NOMO-1 treated with DMSO at 0.1 percent for 48 hours (cell line): ENCODE measurements at regions not wholly inside any gene's neighbourhood (a gene's known extent, or its start where the extent isn't known, plus 50 kb on each side); places are given as distances from the start of the nearest gene placed in this dataset.
A peak's percentile ranks its signal among the peaks of the same experiment; 100 is the strongest.

Source experiments
- DNase-seq: peaks from one replicate; lab custom pipeline; 2025; ENCODE audit not compliant: unreplicated experiment; lab: John Stamatoyannopoulos, UW

DNA sequence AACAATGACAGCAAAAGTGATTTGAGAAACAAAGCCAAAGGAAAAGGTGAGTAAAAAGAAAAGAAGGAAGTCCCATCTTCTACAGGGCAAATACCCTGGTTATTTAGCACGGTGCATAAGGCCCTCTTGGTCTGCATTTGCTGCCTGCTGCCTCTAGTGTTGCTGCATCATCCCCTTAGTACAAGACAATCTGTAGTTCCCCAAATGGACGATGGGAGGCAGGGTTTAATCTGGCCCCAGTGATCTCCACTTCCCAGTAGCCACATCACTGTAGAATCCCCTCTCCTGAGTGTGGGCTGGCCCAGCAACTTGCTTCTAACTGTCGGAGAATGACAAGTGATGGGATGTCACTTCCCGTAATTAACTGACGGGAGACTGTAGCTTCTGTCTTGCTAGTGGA is 85.1 kb downstream of the CTAGE1 start:
- DNase-seq: peak; percentile 49

DNA sequence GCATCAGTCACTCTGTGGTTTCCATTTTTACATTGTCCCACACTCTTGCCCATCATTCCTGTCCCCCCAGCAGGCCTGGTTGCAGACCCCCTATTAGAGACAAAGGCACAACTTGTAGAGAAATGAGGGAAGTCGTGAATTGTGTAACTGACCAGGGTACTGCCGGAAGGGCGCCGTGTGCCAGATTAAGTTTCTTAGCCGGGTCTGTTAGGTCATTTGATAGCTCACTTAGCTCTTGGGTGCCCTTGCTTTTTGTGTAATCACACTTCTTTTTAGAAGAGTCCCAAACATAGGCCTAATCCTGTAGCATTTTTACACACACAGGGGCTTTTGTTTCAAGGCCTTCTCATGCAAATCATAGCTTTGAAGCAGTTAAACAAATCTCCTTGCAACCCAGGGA is 87.2 kb downstream of the CTAGE1 start:
- peak; percentile 10 for DNase-seq

- no peak for DNase-seq
Observed at GRCh38 chr18:22325396-22325795, 92.3 kb downstream of the CTAGE1 start.

DNA sequence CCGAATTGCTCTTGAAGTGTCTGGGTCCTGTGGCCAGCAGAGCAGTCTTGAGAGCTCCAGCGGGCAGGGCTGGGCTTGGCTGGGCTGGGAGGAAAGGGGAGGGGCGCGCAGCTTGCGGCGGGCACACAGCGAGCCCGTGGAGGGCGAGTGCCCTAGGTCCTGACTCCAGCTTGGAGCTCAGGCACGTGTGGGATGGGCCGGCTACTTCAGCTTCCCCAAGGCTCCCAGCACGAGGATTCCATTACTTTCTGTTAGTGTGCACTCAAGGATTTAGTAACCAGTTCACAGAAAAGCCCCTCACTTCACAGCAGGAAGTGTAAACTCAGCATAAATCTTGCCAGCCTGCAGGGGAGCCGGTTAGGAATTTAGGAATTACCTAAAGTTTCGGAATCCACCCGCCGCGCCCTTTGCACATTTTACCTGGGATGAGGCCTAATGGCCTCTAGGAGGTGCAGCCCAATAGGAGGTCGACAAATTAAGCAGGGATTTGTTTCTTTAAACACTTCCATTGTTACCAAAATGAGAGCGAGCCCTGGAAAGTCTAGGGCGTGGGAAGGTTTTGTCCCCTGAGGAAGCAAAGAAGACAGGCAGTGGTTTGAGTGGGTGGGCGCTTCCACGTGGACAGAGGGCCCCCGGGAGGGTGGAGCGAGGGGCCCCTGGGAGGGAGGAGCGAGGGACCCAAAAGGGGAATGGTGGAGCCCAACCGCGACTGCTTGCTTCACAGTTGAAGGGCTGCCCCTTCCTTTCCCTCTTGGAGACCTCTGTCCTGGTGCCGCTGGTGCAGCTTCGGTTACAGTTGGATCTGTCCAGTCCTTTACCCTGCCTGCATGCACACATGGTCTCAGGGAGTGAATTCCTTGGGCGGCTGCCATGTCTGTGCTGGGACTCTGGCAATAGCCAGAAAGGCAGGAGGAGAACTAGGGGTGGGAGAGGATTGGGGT is 93.3 kb downstream of the CTAGE1 start:
- DNase-seq: peak; percentile 86

DNA sequence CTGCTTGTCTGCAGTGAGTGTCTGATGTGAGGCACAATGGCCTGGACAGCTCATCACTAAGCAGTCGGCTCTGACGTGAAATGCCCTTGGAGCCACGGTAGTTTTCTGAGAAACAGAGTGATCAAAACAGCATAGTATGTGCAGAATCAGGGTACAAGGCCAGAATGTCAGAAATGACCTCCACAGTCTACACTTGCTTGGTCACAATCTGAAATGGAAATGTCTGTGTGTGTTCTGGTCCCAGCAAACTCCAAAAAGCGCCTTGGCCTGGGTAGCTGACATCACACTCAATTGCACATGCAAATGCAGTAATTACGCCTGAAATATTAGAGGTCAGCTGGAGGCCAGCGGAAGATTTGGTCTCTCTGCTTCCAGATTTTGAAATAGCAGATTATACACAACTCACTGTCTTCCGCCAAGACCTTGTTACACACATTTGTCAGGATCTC is 95.4 kb downstream of the CTAGE1 start:
- DNase-seq: peak; percentile 87

- DNase-seq: peak; percentile 64
Observed at GRCh38 chr18:22320771-22321170, 96.9 kb downstream of the CTAGE1 start.

GRCh38 chr18:22320155-22320554 is 97.6 kb downstream of the CTAGE1 start:
- DNase-seq: no peak

DNA sequence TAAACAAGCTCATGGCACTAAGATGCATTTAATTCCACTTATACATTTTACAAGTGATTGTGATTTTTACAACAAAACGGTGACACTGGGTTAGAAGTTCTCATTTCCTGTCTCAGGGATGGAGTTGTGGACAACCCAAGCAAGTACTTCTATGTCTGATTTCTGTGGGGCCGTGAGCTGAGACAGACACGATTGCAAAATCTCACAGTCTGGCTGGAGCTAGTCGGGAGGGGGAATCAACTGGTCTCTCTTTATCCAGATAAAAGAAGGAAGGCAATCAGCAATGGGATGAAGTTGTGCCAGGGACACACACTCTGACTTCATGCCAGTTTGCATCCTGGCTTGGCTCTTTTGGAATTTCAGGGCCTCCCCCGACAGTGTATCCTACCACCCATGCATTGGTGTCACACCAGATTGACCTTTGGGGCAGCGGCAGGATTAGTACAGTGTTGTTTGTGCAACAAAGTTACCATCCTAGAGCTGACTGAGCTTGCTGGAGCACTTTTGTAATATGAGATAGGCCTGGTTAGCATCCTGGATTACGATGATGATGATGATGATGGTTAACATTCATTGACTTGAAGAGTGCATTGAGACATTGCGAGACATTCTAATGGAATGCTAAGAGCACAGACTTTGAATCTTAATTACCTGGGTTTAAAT is 98.8 kb downstream of the CTAGE1 start:
- peak; percentile 37 for DNase-seq

GRCh38 chr18:22314420-22314819 is 103.3 kb downstream of the CTAGE1 start:
- DNase-seq: no peak

DNA sequence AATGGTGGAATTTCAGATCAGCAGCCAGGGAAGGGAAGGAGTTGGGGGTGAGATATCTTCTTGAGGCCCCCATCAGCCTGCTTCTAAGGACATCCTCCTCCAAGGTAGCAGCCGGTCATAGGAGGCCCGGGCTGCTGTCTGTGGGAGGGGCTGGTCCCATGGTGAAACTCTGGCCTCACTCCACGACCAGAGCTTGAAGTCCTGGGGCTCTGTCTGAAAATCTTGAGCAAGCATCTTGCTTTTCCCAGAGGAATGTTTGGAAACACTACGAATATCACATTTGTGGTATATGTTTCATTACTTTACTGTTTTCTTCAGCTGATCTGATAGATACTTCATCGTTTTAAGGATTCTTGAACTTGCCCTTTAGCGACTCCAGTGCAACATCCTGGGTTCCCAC is 103.7 kb downstream of the CTAGE1 start:
- no peak for DNase-seq

DNA sequence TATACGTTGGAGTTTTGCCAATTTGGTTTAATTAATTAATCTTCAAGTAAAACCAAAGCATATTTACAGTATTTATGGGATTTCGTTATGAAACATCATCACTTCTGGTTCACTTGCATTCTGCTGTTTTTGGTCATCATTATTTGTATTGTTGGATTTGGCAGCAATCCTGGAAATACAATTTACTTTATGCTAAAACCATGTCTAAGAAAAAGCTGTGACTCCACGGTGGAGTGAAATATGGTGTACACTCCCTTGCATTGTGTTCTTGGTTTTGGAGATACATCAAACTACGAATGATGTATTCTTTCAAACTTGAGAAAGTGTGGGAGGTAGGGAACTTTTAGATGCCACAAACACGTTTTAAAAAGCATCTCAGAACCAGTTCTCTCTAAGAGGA is 106.4 kb downstream of the CTAGE1 start:
- no peak for DNase-seq

DNA sequence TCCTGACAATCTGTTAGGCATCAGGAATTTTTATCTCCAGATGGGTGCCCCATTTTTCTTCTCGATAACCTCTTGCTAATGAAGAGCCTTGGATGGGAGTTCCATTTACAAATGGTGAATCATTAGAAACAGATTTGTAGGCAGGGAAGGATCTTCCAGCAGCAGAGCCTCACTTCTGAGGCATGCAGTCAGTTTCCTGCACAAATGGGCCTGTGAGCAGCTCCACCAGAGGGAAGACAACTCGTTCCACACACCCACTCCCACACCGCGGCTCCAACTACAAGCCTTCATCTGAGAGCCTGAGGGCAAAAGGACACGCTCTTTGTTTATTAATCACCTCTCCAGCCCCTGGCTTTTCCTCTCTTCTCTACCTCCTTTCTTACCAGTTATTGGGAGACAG is 108.5 kb downstream of the CTAGE1 start:
- DNase-seq: no peak

GRCh38 chr18:22307528-22307927 is 110.2 kb downstream of the CTAGE1 start:
- peak; percentile 83 for DNase-seq

GRCh38 chr18:22303927-22304326 is 113.8 kb downstream of the CTAGE1 start:
- DNase-seq: no peak

- peak; percentile 95 for DNase-seq
Observed at GRCh38 chr18:22302144-22302543, 115.6 kb downstream of the CTAGE1 start.

- peak; percentile 76 for DNase-seq
Observed at GRCh38 chr18:22300665-22301636, 116.8 kb downstream of the CTAGE1 start.

DNA sequence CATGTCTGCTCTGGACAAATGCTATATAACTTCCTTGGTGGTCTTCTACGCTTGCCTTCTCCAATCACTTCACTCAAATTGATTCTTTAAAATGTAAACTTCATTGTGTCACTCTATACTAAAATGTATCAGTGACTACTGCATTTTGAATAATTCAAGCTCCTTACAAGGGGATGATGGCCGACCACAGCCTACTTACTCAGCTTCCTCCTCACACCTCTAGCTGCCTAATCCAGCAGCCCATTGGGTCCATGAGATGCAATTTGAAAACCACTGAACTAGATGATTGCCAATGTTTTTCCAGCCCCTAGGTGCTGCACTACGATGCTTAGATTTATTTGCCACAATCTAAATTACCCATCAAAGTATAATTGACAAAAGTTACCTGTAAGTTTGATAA is 120.7 kb downstream of the CTAGE1 start:
- DNase-seq: no peak

DNA sequence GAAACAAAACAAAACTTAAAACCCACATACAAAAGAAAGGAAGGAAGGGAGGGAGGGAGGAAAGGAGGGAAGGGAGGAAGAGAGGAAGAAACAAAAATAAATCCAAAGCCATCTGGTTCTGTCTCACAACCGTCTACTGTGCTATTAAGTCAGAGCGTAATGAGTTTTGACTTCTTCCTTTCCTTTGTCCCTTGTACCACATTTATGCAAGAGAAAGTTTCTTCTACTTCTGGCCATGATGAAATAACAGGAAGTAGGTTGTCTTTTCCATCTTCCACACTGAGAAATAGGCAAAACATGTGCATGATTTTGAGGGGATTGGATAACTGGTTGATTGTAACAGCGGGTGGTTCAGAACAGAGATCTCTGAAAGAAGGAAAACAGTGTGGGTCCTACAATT is 121.4 kb downstream of the CTAGE1 start:
- peak; percentile 61 for DNase-seq

DNA sequence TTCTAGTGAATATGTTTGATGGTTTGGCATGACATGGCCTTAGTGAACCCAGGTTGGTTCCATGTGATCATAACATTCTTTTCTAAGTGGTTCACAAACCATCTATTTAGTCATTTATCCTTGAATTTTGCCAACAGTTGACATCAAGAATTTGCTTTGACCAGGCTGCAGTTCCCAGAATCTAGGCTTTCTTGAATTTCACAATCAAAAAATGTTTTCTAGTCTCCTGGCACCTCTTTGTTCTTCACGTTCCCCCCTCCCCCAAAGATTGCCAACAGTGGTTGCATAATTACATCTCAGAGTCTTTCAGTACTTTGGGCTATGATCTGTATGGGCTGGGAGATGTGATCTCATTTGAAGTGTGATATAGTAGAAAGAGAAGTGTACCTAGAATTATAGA is 124.0 kb downstream of the GATA6 start:
- DNase-seq: peak; percentile 16

DNA sequence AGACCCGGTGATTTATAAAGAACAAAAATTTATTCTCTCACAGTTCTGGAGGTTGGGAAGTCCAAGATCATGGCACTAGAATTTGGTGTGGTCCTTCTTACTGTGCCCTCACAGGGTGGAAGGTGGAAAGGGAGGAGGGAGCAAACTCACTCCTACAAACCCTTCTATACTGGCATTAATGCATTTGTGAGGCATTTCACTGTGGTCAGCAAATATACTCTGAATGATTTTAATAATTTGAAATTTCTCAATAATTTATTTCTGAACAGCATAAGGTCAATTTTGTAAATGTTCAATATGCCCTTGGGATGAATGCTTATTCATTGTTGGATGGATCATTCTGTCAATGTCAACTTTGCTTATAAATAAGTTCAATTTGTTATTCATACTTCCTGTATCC is 120.6 kb downstream of the GATA6 start:
- DNase-seq: no peak

- no peak for DNase-seq
Observed at GRCh38 chr18:22286585-22286984, 117.2 kb downstream of the GATA6 start.
